ENCODE measurements at regions not wholly inside any gene's neighbourhood (a gene's known extent, or its start where the extent isn't known, plus 50 kb on each side); places are given as distances from the start of the nearest gene placed in this dataset.

DNA sequence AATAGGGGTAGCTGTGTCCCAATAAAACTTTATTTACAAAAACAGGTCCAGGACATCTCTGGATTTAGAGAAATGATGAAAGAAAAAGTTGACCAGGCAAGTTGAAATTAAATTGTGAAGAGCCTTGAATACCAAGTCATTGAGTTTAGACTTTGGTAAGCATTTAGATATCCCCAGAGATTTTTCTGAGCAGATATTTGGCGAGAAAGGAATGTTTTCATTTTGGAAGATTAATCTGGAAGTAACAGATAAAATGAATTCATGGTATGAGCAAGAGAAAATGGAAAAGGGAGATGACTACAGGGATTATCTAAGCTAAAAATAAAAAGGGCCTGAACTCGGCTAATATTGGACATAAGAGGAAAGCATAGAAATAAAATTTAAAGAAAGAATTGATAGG lies 157.6 kb downstream of the ACTL7B start:
- H3K27me3 ChIP-seq (ENCODE audit: control insufficient read depth in 2 of 2, insufficient read depth in 2 of 2, low read length in 2 of 2): no peaks in the 10 kb centered on the region
- H3K9ac ChIP-seq (replicated peaks; ENCODE audit: extremely low read depth, insufficient read depth, low read length): no peak overlapping the region
- no peaks in the 10 kb centered on the region for H3K9me1 ChIP-seq (replicated peaks; ENCODE audit: control insufficient read depth, extremely low read depth, insufficient read depth, low read length)
- H3K4me1 ChIP-seq (ENCODE audit: control insufficient read depth, extremely low read depth, insufficient read depth, low read length): no peaks in the 10 kb centered on the region
- no peak overlapping the region for H3K4me2 ChIP-seq (ENCODE audit: insufficient read depth, low read length)
- no peak for TF ChIP-seq POLR2AphosphoS5 (IDR thresholded peaks at IDR 0.05; ENCODE audit: insufficient read depth, low read depth, low read length)
- TF ChIP-seq MYC (IDR thresholded peaks at IDR 0.05; ENCODE audit: low read depth, low read length): no peak
- TF ChIP-seq, protein P1, sequence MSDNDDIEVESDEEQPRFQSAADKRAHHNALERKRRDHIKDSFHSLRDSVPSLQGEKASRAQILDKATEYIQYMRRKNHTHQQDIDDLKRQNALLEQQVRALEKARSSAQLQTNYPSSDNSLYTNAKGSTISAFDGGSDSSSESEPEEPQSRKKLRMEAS (IDR thresholded peaks at IDR 0.05; ENCODE audit: insufficient read depth, insufficient read length): no peak
- TF ChIP-seq, protein P2, sequence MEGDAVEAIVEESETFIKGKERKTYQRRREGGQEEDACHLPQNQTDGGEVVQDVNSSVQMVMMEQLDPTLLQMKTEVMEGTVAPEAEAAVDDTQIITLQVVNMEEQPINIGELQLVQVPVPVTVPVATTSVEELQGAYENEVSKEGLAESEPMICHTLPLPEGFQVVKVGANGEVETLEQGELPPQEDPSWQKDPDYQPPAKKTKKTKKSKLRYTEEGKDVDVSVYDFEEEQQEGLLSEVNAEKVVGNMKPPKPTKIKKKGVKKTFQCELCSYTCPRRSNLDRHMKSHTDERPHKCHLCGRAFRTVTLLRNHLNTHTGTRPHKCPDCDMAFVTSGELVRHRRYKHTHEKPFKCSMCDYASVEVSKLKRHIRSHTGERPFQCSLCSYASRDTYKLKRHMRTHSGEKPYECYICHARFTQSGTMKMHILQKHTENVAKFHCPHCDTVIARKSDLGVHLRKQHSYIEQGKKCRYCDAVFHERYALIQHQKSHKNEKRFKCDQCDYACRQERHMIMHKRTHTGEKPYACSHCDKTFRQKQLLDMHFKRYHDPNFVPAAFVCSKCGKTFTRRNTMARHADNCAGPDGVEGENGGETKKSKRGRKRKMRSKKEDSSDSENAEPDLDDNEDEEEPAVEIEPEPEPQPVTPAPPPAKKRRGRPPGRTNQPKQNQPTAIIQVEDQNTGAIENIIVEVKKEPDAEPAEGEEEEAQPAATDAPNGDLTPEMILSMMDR (IDR thresholded peaks at IDR 0.05; ENCODE audit: extremely low read depth in 1 of 2, insufficient read depth in 1 of 2, low read depth in 1 of 2, low read length in 2 of 2): no peak
- no peak for TF ChIP-seq JUN (IDR thresholded peaks at IDR 0.05; ENCODE audit: borderline replicate concordance, insufficient read depth, insufficient read length, low read depth)
- TF ChIP-seq POLR2A (IDR thresholded peaks at IDR 0.05; ENCODE audit: low read depth, low read length): no peak
- TF ChIP-seq GATA2 (IDR thresholded peaks at IDR 0.05; ENCODE audit: insufficient read depth, insufficient read length, low read depth, low read length): no peak
- no peak for TF ChIP-seq FOS (IDR thresholded peaks at IDR 0.05; ENCODE audit: borderline replicate concordance, insufficient read depth, low read length)
- TF ChIP-seq EZH2 (IDR thresholded peaks at IDR 0.05; ENCODE audit: borderline replicate concordance, low read depth, low read length, severe bottlenecking): no peak
- FAIRE-seq (no peak), DNase-seq (ENCODE audit: low read depth, low spot score) (no peak)
- H3K27ac ChIP-seq (ENCODE audit: insufficient read depth, low read depth, low read length): no peak overlapping the region
- ChIA-PET CTCF (no interaction called here), POLR2A (no interaction called here)
- H3K36me3 ChIP-seq (ENCODE audit: control insufficient read depth in 2 of 2, extremely low read depth in 1 of 2, insufficient read depth in 2 of 2, low read length in 2 of 2): no peaks in the 10 kb centered on the region
- dilution Hi-C loops (cut with MboI; ENCODE audit: extremely low pct_ligation_motif_present, low sequenced_read_pairs) (no loop called here), intact Hi-C loops (cut with micrococcal nuclease) (no loop called here)
- H3K79me2 ChIP-seq (ENCODE audit: control insufficient read depth, insufficient read depth, low read length): no peaks in the 10 kb centered on the region
- H2AFZ ChIP-seq (ENCODE audit: low read depth, low read length): no peak overlapping the region
- H3K4me3 ChIP-seq (replicated peaks in 1 of 3; ENCODE audit: insufficient read depth in 1 of 3, low read depth in 1 of 3, low read length in 3 of 3): no peak overlapping the region
- no TSS peak for BruUV-seq (replicated peaks)
- no peaks in the 10 kb centered on the region for H3K9me3 ChIP-seq (replicated peaks; ENCODE audit: control insufficient read depth, insufficient read depth, low read length)
- no peaks in the 10 kb centered on the region for H4K20me1 ChIP-seq (replicated peaks; ENCODE audit: control insufficient read depth, extremely low read depth, insufficient read depth, low read length)

Data from endothelial cell of umbilical vein (primary cell).